ENCODE measurements at regions not wholly inside any gene's neighbourhood (a gene's known extent, or its start where the extent isn't known, plus 50 kb on each side); places are given as distances from the start of the nearest gene placed in this dataset.

DNA sequence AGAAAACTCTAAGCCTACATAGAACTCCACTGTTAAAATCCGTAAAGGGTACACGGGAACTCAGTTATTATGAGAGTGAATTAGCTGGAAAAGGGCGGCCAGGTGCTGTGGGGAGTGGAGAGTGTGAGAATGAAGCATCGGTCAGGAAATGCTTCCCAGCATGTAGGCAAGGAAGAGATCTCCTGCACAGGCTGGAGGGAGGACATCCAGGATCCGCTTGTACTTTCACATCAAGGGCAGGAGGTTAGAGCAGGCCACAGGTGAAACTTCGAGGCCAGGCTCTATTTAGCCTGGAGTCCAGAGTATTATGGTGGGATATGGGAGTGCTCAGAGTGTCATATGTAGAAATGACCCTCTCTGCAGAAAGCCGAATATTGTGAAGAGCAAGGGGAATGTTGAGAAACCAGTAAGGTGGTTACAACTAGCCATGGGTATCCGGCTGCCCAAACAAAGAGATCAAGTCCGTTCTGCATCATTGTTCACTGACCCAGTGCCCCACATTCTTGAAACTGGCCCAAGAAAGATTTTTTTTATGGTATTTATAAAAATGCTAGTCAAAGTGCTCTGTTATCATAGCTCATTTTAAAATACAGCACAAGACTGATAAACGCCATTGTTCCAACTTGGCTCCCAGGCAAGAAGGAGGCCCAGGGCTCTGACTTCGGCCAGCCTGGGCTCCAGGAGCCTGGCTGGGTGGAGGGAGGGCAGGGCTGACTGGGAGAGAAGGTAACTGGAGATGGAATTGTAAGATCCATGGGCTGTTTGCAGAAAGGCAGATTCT, 79.4 kb upstream of the HIF1A start:
- Mint-ChIP-seq H3K9me3 (no peaks in the 10 kb centered on the region), H3K27ac (no peak overlapping the region), H3K27me3 (ENCODE audit: low read depth) (no peaks in the 10 kb centered on the region), H3K4me3 (ENCODE audit: low read depth) (no peak overlapping the region), H3K4me1 (ENCODE audit: low read depth) (peaks cover 28% of the 10 kb centered on the region), H3K36me3 (ENCODE audit: low read depth) (no peaks in the 10 kb centered on the region)
- no peak for DNase-seq (ENCODE audit: low spot score)
- intact Hi-C loops (cut with micrococcal nuclease), result no loop called here

DNA sequence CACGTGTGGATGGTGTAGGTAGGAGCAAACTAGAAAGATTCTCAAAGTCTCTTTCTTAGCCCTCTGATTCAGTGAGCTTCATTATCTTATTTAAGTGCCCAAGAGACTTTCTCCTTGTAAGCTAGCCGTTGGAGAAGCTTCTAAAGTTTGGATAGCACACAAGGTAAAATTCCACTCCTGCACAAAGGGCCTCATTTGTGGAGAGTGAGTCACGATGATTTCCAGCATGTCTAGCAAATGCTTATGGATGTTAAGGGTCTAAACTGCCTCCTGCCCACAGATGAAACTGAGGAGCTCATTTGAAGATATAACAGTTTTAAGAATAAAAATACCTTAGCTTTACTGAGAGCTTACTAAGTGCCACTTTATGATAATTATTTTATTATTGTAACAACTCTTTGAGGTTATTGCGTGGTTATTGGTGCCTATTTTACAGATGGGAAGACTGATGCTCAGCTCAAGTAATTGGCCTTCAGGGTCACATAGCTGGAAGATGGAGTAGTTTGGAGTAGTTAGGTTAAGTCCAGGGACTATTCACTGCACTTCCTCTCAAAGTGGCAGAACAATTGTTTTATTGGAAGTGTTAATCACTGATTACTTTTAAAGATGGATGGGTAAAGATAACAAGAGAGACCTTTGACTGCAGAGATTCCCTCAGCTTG, 78.7 kb upstream of the HIF1A start:
- no peak for DNase-seq (ENCODE audit: low spot score)
- H3K4me3 Mint-ChIP-seq (ENCODE audit: low read depth), result no peak overlapping the region
- H3K27me3 Mint-ChIP-seq (ENCODE audit: low read depth), result no peaks in the 10 kb centered on the region
- H3K27ac Mint-ChIP-seq, result no peak overlapping the region
- no peaks in the 10 kb centered on the region for H3K9me3 Mint-ChIP-seq
- no peaks in the 10 kb centered on the region for H3K36me3 Mint-ChIP-seq (ENCODE audit: low read depth)
- H3K4me1 Mint-ChIP-seq (ENCODE audit: low read depth), result peaks cover 35% of the 10 kb centered on the region
- intact Hi-C loops (cut with micrococcal nuclease), result no loop called here

DNA sequence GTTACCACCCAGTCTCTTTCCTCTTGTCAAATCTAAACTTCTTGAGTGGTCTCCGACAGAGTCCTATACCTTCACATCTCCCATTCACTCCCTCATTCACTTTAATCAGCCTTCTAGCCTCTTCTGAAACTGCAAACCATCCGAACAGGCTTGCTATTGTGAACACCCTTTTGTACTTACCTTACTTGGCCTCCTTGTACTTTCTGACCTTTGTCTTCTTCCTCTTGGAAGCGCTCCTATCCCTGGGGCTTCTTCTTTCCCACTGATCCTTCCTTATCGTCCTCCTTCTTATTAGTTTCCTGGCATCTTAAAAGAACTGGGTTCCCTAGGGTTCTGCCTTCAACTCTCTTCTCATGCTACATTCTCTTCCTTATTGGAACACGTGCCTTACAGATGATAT, 76.9 kb upstream of the HIF1A start:
- DNase-seq (ENCODE audit: low spot score), result no peak
- H3K4me1 Mint-ChIP-seq (ENCODE audit: low read depth), result peaks cover 40% of the 10 kb centered on the region
- no peak overlapping the region for H3K27ac Mint-ChIP-seq
- H3K4me3 Mint-ChIP-seq (ENCODE audit: low read depth), result no peak overlapping the region
- H3K27me3 Mint-ChIP-seq (ENCODE audit: low read depth), result no peaks in the 10 kb centered on the region
- intact Hi-C loops (cut with micrococcal nuclease), result no loop called here
- H3K36me3 Mint-ChIP-seq (ENCODE audit: low read depth), result no peaks in the 10 kb centered on the region
- no peaks in the 10 kb centered on the region for H3K9me3 Mint-ChIP-seq

DNA sequence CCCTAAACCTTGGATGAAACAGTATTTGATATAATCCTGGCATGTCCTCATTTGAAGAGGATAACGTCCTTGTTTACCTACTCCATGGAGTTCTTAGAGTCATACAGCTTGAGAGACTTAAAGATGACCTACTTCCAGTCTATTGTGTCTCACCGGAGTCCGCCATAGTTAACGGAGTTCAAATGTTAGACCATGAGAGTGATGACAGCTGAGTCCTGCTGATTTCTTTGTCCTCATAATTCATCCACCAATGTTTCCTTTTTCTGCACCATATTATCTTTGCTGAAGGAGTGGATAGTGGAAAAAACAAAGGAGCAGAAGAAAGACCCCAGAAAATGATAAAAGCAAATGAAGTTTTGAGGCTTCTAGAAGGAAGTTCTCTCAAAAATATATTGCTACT, 75.8 kb upstream of the HIF1A start:
- no peaks in the 10 kb centered on the region for H3K36me3 Mint-ChIP-seq (ENCODE audit: low read depth)
- H3K4me1 Mint-ChIP-seq (ENCODE audit: low read depth), result peaks cover 43% of the 10 kb centered on the region
- DNase-seq (ENCODE audit: low spot score), result no peak
- no peak overlapping the region for H3K4me3 Mint-ChIP-seq (ENCODE audit: low read depth)
- no peak overlapping the region for H3K27ac Mint-ChIP-seq
- intact Hi-C loops (cut with micrococcal nuclease), result no loop called here
- no peaks in the 10 kb centered on the region for H3K27me3 Mint-ChIP-seq (ENCODE audit: low read depth)
- H3K9me3 Mint-ChIP-seq, result no peaks in the 10 kb centered on the region

DNA sequence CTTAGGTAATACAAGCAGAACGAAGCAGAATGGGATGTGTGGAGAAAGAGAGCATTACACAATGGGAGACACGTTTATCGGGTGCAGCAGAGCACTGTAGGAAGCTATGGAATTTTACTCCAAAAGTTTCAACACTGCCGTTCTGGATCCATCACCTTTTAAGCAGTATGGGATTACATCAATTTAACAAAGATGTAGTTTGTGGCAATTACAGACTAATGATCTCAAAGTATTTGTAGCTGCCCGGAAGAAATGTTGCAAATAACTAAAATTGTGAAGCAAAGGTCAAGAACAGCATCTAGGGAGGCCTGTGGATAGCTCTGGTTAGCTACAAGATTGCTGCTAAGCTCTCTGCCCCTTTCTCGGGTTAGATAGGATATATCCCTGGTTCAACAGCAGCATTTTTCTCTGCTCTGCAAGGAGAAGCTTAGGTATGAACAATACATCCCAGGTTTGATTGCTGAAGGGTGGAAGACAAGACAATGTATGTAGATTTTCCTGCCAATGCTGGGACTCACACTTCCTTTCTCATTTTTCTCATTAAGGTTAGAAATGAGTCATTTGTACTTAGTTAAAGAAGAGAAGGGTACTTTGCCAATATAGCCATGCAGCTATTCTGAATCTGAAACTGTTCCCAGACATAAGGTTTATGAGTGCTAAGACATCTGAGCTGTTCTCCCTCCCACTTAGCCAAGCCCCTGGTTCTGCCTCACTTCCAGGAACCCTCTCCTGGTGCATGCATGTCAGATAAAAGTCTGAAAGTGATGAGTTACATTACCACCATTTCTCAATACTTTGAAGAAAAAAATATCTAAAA, 75.0 kb upstream of the HIF1A start:
- H3K4me1 Mint-ChIP-seq (ENCODE audit: low read depth), result peaks cover 51% of the 10 kb centered on the region
- H3K27me3 Mint-ChIP-seq (ENCODE audit: low read depth), result no peaks in the 10 kb centered on the region
- no peak for DNase-seq (ENCODE audit: low spot score)
- intact Hi-C loops (cut with micrococcal nuclease), result loop anchor here (1.0 to 5.0 kb wide), 5 partner anchors 26 to 148 kb away; no protein-coding TSS in a partner anchor
- H3K27ac Mint-ChIP-seq, result no peak overlapping the region
- no peaks in the 10 kb centered on the region for H3K36me3 Mint-ChIP-seq (ENCODE audit: low read depth)
- no peaks in the 10 kb centered on the region for H3K9me3 Mint-ChIP-seq
- H3K4me3 Mint-ChIP-seq (ENCODE audit: low read depth), result no peak overlapping the region

DNA sequence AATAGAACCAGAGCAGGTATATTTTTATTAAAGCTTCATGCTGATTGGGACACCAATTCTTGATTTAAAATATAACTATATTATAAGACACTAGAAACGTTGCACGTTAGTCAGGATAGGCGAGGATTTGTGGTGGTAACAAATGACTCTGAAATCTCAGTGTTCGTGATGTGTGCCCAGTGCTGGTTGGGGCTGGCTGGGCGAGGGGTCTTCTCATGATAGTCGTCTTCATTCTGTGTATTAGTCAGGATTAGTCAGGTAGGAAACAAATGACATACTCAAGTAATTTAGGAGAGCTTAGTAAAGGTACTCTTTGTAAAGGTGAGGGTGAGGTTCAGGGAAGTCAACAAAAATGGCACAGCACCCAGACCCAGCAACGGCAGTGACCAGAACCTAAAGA, 73.9 kb upstream of the HIF1A start:
- H3K4me1 Mint-ChIP-seq (ENCODE audit: low read depth), result peaks cover 51% of the 10 kb centered on the region
- no peak overlapping the region for H3K27ac Mint-ChIP-seq
- H3K4me3 Mint-ChIP-seq (ENCODE audit: low read depth), result no peak overlapping the region
- no peaks in the 10 kb centered on the region for H3K36me3 Mint-ChIP-seq (ENCODE audit: low read depth)
- H3K27me3 Mint-ChIP-seq (ENCODE audit: low read depth), result no peaks in the 10 kb centered on the region
- DNase-seq (ENCODE audit: low spot score), result no peak
- no peaks in the 10 kb centered on the region for H3K9me3 Mint-ChIP-seq
- intact Hi-C loops (cut with micrococcal nuclease), result loop anchor here (2.0 to 5.0 kb wide), 2 partner anchors 44 to 149 kb away; no protein-coding TSS in a partner anchor

DNA sequence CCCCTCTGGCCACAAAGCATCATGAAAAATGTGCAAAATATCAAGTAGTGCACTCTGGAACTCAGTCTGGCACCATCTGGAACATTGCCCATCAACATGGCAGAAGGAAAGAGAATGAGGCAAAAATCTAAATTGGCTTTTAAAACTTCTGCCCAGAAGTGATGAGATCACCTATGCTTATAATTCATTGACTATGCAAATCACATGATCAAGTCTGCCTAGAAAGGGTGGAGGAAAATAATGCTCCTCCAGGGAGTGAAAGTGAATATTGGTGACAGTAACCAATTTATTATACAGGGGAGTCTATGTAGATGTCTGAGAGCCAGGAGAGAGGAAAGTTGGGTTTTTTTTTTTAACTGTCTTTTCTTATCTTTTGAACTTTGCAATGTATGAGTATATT, 73.3 kb upstream of the HIF1A start:
- Mint-ChIP-seq H3K4me1 (ENCODE audit: low read depth) (peaks cover 48% of the 10 kb centered on the region), H3K27ac (no peak overlapping the region), H3K36me3 (ENCODE audit: low read depth) (no peaks in the 10 kb centered on the region), H3K9me3 (no peaks in the 10 kb centered on the region), H3K4me3 (ENCODE audit: low read depth) (no peak overlapping the region), H3K27me3 (ENCODE audit: low read depth) (no peaks in the 10 kb centered on the region)
- intact Hi-C loops (cut with micrococcal nuclease), result loop anchor here (5.0 kb wide), 1 partner anchor 45 kb away; no protein-coding TSS in a partner anchor
- no peak for DNase-seq (ENCODE audit: low spot score)

DNA sequence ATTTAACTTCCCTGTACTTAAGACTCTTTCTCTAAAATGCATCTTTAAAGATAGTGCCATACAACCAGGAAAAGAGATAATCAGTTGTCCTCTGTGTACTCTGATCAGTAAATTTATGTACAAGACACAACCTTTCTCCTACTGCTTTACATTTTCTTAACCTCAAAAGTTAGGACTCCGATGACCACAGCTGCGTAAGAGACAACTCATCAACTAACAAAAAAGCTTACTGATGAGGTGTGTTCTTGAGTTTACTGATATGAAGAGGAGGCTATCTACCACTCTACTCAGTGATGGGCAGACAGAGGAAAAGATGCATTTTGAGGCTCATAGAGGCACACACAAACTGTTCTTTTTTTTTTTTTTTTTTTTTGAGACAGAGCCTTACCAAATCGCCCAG, 71.4 kb upstream of the HIF1A start:
- no peaks in the 10 kb centered on the region for H3K9me3 Mint-ChIP-seq
- intact Hi-C loops (cut with micrococcal nuclease), result loop anchor here (5.0 kb wide), 1 partner anchor 47 kb away; no protein-coding TSS in a partner anchor
- H3K4me3 Mint-ChIP-seq (ENCODE audit: low read depth), result no peak overlapping the region
- H3K27me3 Mint-ChIP-seq (ENCODE audit: low read depth), result no peaks in the 10 kb centered on the region
- DNase-seq (ENCODE audit: low spot score), result no peak
- H3K36me3 Mint-ChIP-seq (ENCODE audit: low read depth), result no peaks in the 10 kb centered on the region
- no peak overlapping the region for H3K27ac Mint-ChIP-seq
- peaks cover 39% of the 10 kb centered on the region for H3K4me1 Mint-ChIP-seq (ENCODE audit: low read depth)

DNA sequence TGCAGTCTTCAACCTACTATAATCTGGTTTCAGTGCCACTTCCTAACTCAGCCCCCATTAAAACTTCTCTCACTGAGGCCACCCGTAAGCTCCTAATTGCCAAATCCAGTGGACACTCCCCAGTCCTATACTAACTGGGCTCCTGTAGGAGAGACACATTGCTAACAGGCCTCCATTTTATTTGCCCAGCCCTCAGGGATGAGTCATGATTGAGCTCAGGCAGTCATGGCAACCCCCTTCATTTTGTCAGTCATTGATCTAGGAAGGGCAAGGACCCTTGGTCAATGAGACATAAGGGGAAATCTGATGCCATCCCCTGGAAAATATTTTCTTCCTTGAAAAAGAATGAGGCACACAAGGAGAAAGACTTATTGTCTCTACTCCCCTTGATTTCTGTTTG, 70.1 kb upstream of the HIF1A start:
- no peak overlapping the region for H3K4me3 Mint-ChIP-seq (ENCODE audit: low read depth)
- no peaks in the 10 kb centered on the region for H3K27me3 Mint-ChIP-seq (ENCODE audit: low read depth)
- DNase-seq (ENCODE audit: low spot score), result no peak
- peaks cover 31% of the 10 kb centered on the region for H3K4me1 Mint-ChIP-seq (ENCODE audit: low read depth)
- no peaks in the 10 kb centered on the region for H3K9me3 Mint-ChIP-seq
- H3K27ac Mint-ChIP-seq, result no peak overlapping the region
- no peaks in the 10 kb centered on the region for H3K36me3 Mint-ChIP-seq (ENCODE audit: low read depth)
- intact Hi-C loops (cut with micrococcal nuclease), result no loop called here

DNA sequence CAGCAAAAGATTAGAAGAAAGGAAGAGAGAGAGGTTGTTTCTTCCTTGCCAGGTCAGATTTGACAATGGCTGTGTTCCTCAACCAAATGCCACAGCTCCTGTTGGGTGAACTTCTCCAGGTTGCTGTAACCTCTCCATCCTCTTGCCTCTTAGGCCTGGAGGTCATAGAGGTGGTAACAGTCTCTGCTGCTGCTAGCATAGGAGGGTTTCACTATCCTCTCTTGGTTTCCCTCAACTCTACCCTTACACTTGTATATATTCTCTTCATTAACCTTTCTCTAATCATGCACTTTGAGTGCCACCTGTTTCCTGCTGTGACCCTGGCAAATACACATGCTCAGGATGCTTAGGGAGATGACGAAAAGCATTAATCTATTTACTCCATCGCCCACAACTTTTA, 67.7 kb upstream of the HIF1A start:
- Mint-ChIP-seq H3K9me3 (no peaks in the 10 kb centered on the region), H3K4me1 (ENCODE audit: low read depth) (peaks cover 13% of the 10 kb centered on the region), H3K27me3 (ENCODE audit: low read depth) (no peaks in the 10 kb centered on the region), H3K27ac (no peak overlapping the region), H3K4me3 (ENCODE audit: low read depth) (no peak overlapping the region), H3K36me3 (ENCODE audit: low read depth) (no peaks in the 10 kb centered on the region)
- DNase-seq (ENCODE audit: low spot score), result no peak
- intact Hi-C loops (cut with micrococcal nuclease), result no loop called here

DNA sequence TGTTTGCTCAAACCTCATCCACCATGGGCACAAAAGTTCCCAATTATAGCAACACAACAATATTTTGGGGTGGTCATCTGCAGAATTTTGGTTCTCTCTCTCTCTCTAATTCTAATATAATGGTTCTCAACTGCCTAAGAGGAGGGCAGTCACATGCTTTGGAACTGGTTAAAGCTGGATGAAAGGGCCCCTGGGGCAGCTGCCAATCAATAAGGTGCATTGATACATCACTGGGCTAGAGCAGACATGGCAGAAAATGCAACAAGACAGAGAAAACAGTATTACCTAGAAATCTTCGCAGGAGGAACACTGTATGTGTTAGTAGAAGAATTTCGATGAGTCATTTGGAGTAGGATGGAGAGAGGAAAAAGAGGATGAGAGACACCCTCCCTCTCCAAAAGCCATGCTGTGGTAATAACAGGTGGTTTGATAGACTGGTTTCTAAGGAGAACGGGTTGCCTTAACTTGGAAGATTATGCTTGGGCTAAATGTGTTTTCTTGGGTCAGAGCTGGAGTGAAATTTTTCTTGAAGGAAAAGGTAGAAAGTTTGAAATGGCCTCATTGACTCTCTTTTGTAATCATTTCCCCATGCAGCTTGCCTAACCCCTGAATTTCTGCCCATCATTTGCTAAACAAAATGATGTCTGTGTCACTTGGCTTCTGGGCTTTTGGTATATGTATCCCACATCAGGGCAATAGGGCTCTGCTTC, 67.1 kb upstream of the HIF1A start:
- no peak for DNase-seq (ENCODE audit: low spot score)
- Mint-ChIP-seq H3K4me3 (ENCODE audit: low read depth) (no peak overlapping the region), H3K27me3 (ENCODE audit: low read depth) (no peaks in the 10 kb centered on the region), H3K4me1 (ENCODE audit: low read depth) (peaks cover 13% of the 10 kb centered on the region), H3K27ac (no peak overlapping the region), H3K9me3 (no peaks in the 10 kb centered on the region), H3K36me3 (ENCODE audit: low read depth) (no peaks in the 10 kb centered on the region)
- intact Hi-C loops (cut with micrococcal nuclease), result no loop called here

DNA sequence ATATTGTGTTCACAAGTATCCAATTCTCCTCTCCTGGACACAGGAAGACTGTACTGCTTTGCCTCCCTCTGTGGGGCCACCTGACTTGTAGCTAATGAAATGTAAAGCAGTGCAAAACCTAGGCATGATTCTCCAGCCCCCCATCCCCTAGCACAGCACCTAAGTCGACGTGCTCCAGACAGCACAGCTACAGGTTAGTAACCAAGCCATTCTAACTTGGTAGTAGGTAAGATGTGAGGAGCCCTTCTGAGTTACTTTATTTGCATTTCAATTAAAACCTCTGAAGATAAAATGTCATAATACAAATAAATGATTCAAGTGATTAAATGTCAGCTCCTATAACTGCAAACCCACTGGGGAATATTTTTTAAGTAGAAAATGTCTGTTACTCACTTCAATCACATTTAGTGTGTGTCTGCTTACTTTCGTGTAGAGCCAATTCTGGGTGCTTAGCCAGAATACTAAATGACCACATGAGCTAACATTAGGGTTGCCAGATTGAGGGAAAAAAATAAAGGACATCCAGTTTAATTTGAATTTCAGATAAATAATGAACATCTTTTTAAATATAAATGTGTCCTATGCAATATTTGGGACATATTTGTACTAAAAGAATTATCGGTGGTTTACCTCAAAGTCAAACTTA, 64.8 kb upstream of the HIF1A start:
- H3K27me3 Mint-ChIP-seq (ENCODE audit: low read depth), result no peaks in the 10 kb centered on the region
- DNase-seq (ENCODE audit: low spot score), result no peak
- peaks cover 2% of the 10 kb centered on the region for H3K4me1 Mint-ChIP-seq (ENCODE audit: low read depth)
- H3K36me3 Mint-ChIP-seq (ENCODE audit: low read depth), result no peaks in the 10 kb centered on the region
- H3K9me3 Mint-ChIP-seq, result peaks cover 2% of the 10 kb centered on the region
- H3K4me3 Mint-ChIP-seq (ENCODE audit: low read depth), result no peak overlapping the region
- intact Hi-C loops (cut with micrococcal nuclease), result no loop called here
- H3K27ac Mint-ChIP-seq, result no peak overlapping the region
